IPS-NIHi7 (cell line): ENCODE measurements at regions not wholly inside any gene's neighbourhood (a gene's known extent, or its start where the extent isn't known, plus 50 kb on each side); places are given as distances from the start of the nearest gene placed in this dataset.

Experiments used
- DNase-seq: peaks from one replicate; pipeline ENCODE4 v3.0.0; 2012; ENCODE audit warnings: mixed read lengths; ENCODE audit errors: extremely low spot score

DNA sequence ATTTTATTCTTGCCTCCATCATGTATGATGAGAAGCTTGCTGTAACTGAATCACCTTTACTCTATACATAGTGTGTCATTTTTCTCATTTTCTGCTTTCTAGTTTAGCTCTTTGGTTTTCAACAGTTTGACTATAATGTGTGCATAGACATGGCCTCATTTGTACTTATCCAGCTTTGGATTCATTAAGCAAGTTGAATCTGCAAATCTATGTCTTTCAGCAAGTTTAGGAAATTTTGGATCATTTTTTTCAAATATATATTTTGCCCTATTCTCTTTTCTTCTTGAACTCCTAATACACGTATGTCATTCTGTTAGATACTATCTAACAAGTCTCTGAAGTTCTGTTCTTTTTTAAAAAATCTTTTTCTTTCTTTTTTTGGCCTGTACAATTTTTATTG, 57.8 kb downstream of the PRLHR start:
- DNase-seq = no peak

DNA sequence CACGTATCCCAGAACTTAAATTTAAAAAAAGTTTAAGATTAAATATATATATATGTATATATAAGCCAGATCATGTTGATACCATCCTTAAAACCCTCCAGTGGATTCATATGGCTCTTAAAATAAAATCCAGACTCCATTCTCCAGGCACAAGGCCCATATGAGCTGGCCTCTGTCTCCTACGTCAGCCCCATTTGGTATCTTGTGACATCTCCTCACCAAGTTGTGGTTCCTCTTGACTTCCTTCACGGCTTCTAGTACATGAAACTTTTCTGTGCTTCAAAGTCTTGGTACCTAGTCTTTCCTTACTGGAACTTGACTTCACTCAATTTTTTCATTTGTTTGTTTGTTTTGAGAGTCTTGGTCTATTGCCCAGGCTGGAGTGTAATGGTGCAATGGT, 61.3 kb downstream of the PRLHR start:
- DNase-seq = no peak

DNA sequence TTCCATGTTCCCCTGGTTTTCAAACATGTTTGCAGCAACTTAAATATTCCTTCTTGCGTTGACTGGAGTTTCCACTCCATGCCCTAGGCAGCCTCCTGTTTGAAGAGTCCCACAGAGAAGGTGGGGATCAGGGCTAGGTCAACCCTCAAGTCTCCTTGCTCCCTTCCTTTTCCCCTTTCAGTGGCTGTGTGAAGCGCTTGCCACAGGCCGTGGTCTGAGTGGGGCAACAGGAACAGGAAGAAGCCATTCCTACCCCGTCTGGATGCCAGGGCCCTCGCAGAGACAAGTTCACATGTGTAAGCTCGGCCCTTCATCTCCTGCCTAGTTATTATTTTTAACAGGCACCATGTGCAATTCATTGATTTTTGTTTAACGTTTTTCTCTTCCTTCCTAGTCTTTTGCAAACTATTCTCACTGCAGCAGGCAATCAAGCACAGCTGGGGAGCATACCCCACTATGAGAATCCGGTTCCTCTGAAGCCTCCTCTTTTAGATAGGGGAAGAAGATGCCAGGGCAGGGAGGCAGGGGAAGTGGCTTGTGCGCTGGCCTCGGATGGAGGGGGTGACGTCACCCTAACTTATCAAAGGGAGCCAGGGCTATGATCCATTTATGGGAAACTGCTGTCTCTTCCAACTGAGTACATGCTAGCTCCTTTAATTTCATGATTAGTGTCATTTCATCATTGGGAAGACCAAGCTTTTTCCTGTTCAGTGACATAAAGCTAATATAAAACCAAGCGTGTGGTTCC, 64.2 kb downstream of the PRLHR start:
- no peak for DNase-seq

DNA sequence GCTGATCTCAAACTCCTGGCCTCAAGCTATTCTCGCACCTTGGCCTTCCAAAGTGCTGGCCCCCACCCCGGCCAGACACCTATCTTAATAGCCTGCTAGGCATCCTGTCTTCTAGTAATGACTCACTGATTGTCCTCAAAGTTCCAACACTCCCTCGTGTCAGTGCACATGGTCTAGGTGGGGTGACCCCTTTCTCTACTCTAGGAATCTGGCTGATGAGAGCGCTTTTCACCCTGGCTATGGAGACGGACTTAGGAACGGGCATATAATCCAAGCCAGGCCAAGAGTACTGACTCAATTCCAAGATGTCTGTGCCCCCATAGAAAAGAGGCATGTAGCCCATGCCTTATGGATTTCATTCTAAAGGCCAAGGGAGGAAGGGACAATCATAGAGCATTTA, 67.0 kb downstream of the PRLHR start:
- DNase-seq = no peak

DNA sequence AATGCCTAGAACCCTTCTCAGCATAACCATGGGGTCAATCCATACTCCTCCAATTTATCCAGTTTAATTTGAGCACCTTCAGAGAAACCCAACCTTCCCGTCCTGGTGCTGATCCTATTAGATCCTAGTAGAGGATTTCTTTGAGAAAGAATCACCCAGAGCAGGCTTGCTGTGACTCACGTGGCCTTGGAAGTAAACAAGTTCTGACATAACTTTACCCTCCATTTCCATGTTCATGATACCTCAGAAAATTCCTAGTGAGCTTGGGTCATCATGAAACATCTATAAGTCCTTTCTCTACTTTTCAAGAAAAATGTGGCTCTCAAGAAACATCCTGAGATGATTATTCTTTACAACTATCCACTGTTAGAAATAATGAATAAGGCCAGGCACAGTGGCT, 71.7 kb downstream of the PRLHR start:
- DNase-seq = no peak

DNA sequence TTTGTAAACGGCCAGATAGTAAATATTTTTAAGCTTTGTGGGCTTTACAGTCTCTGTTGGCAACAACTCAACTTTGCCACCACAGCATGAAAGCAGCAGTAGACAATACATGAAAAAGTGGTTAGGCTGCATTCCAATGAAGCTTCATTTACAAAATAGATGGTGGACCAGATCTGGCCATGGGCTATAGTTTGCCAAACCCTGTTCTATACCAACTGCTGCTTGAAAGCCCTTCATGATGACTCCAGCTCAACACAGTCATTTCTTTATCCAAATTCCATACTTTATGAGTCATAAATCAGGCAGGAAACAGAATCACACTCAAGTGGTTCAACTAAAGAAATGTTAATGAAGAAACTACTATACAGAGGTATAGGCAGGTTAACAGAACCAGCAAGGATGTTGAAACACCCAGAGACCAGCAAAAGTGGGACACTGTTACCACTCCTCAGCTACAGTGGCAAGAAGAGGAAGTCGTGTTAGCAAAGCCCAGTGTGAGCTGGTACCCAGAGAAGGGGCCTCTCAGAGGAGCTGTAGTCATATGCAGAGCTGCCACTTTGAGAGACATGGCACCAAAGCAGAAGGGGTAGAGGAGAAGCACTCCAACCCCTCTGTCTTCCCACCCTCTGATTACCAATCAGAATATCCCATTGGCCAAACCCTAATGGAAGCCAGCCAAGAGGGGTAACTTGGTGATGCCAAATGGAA, 72.5 kb downstream of the PRLHR start:
- DNase-seq = no peak

DNA sequence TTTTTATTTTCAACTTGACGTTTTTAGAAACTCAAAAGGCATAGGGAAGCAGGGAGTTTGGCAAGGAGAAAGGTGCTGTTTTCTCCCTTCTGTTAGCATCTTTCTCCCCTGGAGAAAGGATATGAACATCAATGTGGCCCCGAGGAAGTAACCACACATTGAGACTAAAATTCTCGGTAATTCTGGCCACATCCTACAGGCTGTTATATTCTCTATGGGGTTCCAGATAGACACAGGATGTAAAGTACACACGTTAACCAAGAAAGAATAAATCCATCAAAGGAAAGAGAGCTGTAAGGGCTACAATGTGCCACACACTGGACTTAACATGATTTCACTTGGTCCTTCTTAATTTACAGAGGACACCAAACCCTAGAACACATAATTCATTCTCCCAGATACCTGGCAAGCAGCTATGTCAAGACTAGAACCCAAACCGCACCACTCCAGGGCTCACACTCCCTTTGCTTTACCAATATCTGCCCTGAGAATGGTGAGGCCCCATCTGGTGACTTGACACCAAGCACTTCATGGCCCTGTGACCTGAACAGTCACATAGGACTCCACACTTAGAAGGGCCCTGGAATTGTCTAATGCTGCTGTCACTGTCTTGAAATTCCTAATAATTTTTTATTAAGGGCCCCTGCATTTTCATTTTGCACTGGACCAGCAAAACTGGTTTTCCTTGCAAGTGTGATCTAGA, 73.9 kb downstream of the PRLHR start:
- DNase-seq = no peak

DNA sequence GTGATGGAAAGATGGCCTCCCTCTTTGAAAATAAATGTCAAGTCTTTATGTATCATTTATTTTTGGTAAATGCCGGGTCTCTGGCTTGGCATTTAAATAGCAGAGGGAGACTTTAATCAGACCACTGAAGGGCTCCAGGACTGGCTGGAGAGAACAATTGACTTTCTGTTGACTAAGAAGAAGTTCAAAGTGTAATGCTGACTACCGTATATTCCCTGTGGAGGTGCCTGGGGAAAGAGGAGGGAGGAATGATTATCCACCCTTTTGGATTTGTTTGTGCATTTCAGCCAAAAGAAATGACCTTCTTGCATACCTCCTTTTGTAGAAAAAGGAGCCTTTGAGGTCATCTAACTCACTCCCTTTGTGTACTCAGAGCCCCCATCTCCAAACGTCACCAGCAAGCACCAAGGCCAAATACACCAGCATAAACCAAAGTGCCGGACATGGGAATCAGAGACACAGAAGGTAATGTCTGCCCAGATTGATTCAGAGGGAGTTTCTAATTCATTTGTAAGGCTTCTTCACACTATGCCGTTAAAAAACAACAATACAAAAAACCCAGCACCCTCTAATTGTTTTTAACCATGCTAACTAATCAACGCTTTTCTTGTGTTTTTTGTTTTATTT, 75.2 kb downstream of the PRLHR start:
- DNase-seq = no peak

DNA sequence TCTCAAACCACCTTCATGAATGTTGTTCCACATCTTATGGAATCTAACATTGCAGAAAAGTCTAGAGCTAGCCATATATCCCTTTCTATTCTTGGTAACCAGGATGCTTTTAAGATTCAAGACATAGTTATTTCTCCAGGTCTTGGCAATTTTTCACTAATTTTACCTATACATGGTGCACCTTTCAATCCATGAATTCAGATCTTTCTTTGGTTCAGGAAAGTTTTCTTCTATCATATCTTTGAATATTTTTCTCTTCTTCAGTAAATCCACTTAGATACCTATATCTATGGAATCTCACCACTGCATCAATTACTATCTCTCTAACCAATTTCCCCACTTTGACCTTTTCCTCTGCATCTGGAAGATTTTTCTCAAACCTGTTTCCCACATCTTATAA, 77.4 kb downstream of the PRLHR start:
- no peak for DNase-seq

DNA sequence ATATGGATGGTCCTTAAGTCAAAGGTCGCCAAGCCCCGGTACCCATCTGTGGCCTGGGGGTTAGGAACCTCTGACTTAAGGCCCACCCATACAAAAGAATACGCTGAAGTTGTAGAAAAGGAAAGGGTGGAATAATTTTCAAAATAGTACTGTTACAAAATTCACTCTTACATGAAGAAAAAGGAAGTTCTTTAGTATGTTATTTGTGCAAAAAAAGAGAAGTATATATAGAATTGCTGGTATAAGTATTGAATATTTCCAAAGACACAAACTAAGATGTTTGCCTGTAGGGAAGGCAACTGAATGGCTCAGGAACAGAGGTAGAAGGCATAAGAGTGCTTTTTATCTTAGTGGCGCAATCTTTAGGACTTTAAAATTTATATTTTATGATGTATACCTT, 78.7 kb downstream of the PRLHR start:
- no peak for DNase-seq

DNA sequence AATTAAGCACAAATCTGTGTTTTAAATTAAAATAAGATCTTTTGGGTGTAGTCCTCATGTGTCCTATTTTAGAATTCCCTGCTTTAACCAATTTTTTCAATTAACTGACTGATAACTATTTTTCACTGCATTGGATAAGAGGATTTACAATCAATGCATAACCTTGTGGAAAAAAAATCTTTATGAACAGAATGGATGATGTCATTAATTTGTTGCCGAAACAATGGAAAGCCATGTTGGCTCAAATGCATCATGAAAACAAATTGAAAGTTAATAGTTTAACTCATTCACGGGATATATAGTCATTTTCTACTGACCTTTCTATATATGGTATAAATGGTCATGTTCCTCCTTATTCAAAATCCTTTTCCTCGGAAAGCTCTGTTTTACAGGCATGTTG, 82.3 kb downstream of the PRLHR start:
- DNase-seq = no peak

DNA sequence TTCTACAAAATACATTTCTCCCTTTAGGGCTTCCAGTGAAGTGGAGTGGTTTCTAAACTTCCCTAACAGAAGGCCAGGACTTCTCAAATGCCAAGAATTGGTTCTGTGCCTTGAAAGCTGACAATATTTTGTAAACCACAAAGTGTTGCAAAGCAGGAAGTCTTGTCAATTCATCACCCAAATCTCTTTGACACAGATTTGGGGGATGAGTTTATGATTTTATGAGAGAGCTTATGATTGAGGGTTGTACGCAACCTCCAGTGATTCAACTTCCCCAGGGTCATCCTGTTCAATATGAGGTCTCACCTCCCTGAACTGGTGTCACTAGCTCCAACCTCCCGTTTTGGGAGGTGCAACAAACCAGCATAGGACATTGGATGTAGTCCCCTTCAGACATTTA, 83.7 kb downstream of the PRLHR start:
- DNase-seq = no peak

DNA sequence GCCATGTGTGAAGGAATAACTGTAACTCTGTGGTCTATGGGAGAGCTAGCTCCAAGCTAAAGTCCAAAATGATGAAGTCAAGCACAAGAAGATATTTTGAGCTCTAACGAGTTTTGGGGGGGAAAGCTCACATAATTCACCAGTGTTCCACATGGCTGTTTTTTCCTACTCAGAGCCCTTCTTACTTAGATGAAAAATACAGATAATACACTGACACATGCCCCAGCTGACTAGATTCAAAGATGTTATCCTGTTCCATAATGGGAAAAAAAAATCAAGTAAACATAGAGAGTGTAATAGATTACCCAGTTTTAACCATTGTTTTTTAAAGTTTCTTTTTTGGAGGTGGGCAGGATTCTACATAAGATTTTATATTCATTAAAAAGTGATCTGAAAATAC, 86.6 kb downstream of the PRLHR start:
- DNase-seq = no peak

DNA sequence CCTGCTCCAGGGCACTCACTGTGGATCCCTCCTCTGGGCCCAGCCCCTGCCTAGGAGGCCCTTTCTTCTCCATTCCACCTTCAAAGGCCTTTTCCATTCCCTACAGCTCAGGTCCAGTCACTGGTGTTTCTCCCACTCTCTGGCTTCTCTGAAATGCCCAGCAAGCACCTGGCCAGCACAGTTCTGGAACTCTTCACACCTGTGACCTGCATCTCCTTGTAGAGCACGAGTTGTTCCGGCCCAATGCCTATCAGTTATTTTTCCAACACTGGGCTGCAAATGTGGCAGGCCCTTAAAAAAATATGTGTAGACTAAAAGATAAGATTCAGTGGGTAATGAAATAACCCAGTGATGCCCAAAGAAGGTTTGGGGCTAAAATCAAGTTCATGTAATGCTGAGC, 87.1 kb downstream of the PRLHR start:
- no peak for DNase-seq

DNA sequence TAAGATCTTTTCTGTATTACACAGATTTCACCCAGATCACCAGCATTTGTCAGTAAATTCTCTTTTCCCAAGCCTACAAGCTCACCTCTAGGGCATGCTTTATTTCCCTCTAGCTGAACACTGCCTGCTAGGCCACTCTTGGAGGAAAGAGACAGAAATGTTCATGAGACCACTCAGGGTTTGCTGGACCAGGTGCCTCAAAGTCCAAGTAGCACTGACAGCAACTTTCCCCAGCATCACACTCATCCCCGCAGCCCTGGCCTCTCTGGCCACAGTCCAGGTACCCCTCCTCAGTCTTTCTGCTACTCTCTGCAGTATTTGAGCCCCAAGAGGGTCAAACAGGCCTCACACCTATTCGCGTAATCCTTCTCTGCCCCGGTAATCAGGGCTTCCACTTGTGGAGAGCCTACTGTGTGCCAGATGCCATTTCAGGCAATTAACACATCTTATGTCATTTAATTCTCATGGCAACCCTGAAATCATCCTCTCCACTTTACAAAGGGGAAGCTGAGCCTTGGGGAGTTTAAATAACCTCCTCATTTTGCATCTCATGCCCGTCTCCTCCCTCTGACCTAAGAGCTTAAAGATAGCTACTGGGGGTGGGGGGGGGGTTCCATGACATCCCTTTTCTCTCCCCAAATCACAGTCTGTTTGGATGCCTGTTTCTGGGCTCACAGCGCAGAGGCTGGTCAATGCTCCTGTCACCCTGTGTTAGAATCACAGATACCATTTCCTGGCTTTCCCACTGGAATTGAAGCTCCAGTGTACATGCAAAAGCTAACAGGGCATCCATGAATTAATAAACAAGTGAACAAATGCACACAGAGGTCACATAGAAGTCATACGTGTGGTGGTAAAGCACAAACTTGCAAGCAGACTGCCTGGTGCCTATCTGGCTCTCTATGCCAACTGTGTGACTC, 88.5 kb downstream of the PRLHR start:
- no peak for DNase-seq

DNA sequence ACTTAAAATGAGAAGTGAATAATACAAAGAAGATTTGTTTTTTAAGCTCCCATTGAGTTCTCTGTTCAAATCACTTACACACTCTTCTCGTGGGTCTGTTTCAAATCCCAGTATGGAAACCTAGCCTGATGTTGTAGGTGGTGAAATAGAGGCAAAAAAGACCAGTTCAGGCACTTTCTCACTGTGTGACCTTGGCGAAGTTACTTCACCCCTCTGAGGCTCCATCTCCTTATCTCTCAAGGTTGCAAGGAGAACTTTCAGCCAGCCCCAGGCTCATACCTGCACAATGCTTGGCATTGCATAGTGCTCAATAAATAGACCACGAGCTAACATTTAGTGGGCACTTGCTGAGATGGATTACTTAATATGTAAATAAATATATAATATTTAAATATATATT, 90.1 kb downstream of the PRLHR start:
- no peak for DNase-seq

DNA sequence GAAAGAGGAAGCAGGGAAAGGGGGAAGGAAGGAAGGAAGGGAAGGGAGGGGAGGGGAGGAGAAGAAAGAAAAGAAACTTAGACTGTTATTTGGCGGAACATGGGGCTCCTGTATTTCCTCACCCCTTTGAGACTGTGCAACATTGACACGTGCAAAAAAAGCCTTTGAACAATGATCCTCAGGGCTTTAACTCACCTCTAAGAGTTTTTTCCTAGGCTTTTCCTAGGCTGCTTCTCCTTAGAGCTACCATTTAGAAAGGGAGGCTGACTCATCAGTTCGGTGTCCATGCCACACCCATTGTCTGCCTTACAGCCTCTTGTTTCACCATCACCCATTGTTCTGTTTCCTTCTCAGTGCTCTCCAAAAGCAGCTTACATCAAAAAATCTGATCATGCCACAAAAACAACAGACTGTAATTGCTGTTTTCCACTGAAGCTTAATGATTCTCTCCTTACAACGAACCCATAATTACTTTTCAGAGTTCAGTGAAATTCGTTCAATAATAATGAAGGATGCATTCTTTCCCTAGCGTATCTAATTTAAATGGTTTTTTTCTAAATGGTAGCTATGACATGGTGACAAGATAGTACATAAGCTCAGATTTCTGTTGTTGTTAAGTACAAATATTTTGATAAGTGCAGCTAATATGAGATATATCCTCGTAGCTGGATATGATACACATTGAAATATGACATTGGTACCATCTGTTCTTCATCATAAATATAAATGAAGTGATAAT, 90.8 kb downstream of the PRLHR start:
- peak; percentile 52 for DNase-seq

DNA sequence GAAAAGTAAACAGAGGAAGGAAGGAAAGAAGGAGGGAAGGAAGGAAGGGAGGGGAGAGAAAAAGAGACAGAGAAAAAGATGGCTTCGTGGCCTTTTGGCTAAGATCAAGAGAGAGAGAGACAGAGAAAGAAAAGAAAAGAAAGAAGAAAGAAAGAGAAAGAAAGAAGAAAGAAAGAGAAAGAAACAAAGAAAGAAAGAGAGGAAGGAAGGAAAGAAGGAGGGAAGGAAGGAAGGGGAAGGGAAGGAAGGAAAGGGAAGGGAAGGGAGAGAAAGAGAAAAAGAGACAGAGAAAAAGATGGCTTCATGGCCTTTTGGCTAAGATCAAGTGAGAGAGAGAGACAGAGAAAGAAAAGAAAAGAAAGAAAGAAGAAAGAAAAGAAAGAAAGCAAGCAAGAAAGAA, 91.4 kb downstream of the PRLHR start:
- no peak for DNase-seq

DNA sequence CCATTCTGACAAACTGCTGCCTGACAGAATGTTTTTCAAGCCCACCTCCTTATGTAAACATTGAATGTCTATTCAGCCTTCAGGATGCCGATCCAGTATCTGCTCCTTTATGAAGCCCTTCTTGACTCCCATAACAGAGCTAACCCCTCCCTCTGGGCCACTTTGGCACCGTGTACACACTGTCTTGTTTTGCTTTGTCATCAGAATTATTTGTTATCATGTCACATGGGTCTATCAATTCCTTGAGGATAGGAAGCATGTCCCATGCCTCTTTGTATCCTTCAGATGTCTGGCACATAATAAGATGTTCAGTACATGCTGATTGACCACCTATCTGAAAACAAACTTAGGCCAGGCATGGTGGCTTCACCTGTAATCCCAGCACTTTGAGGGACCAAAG, 92.3 kb downstream of the PRLHR start:
- no peak for DNase-seq

DNA sequence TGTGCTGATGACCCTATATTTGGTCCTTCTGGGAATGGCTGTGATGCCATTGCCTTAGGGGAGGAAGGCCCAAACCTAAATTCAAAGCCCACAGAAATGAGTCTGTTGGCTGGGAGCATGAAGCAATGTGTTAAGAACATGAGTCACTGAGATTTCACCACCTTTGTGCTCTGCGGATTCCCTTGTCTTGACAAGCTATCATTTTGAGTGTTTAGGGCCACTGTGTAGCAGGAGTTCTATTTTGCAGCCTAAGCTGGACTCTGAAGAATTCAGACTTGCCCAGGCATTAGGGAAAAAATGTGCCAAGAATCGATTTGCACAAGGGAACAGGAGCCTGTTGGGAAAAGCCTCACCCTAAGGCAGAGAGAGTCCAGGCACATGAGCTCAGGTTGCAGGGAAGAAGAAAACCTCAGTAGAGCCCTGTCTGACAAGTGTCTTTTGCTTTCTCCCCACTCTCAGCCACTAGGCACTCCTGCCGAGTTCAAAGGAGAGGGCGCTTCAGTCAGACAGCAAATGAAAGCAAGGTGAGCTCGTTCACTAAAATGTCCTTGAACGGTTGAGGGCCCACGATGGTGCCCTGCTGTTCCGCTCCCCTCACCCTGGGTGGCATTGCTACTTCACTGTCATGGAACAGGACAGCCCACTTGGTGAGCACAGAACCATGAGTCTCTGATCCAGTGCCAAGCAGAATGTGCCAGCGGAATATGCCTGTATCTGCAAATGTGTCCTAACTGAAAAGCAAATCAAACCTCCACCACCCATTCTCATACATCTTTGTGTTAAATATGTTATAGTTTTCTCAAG, 93.6 kb downstream of the PRLHR start:
- DNase-seq = no peak
